ENCODE measurements at regions not wholly inside any gene's neighbourhood (a gene's known extent, or its start where the extent isn't known, plus 50 kb on each side); places are given as distances from the start of the nearest gene placed in this dataset.

- H3K4me3 ChIP-seq (replicated peaks in 1 of 3; ENCODE audit: insufficient read depth in 1 of 3, low read depth in 1 of 3, low read length in 3 of 3) = no peak overlapping the region
- no peak overlapping the region for H2AFZ ChIP-seq (ENCODE audit: low read depth, low read length)
- H3K27me3 ChIP-seq (ENCODE audit: control insufficient read depth in 2 of 2, insufficient read depth in 2 of 2, low read length in 2 of 2) = no peaks in the 10 kb centered on the region
- H4K20me1 ChIP-seq (replicated peaks; ENCODE audit: control insufficient read depth, extremely low read depth, insufficient read depth, low read length) = no peaks in the 10 kb centered on the region
- no peak overlapping the region for H3K27ac ChIP-seq (ENCODE audit: insufficient read depth, low read depth, low read length)
- no peak overlapping the region for H3K9ac ChIP-seq (replicated peaks; ENCODE audit: extremely low read depth, insufficient read depth, low read length)
- no peaks in the 10 kb centered on the region for H3K79me2 ChIP-seq (ENCODE audit: control insufficient read depth, insufficient read depth, low read length)
- no peaks in the 10 kb centered on the region for H3K36me3 ChIP-seq (ENCODE audit: control insufficient read depth in 2 of 2, extremely low read depth in 1 of 2, insufficient read depth in 2 of 2, low read length in 2 of 2)
- no peaks in the 10 kb centered on the region for H3K9me1 ChIP-seq (replicated peaks; ENCODE audit: control insufficient read depth, extremely low read depth, insufficient read depth, low read length)
- TF ChIP-seq GATA2 (IDR thresholded peaks at IDR 0.05; ENCODE audit: insufficient read depth, insufficient read length, low read depth, low read length) (no peak), POLR2A (IDR thresholded peaks at IDR 0.05; ENCODE audit: low read depth, low read length) (no peak), MAX (IDR thresholded peaks at IDR 0.05; ENCODE audit: insufficient read depth, insufficient read length) (no peak), EZH2 (IDR thresholded peaks at IDR 0.05; ENCODE audit: borderline replicate concordance, low read depth, low read length, severe bottlenecking) (no peak), JUN (IDR thresholded peaks at IDR 0.05; ENCODE audit: borderline replicate concordance, insufficient read depth, insufficient read length, low read depth) (no peak), POLR2AphosphoS5 (IDR thresholded peaks at IDR 0.05; ENCODE audit: insufficient read depth, low read depth, low read length) (no peak), FOS (IDR thresholded peaks at IDR 0.05; ENCODE audit: borderline replicate concordance, insufficient read depth, low read length) (no peak), CTCF (IDR thresholded peaks at IDR 0.05; ENCODE audit: extremely low read depth in 1 of 2, insufficient read depth in 1 of 2, low read depth in 1 of 2, low read length in 2 of 2) (no peak), MYC (IDR thresholded peaks at IDR 0.05; ENCODE audit: low read depth, low read length) (no peak)
- no peak for FAIRE-seq
- CTCF ChIA-PET = no interaction called here
- no peaks in the 10 kb centered on the region for H3K9me3 ChIP-seq (replicated peaks; ENCODE audit: control insufficient read depth, insufficient read depth, low read length)
- intact Hi-C loops (cut with micrococcal nuclease) = no loop called here
- no peak overlapping the region for H3K4me2 ChIP-seq (ENCODE audit: insufficient read depth, low read length)
- dilution Hi-C loops (cut with MboI; ENCODE audit: extremely low pct_ligation_motif_present, low sequenced_read_pairs) = no loop called here
- POLR2A ChIA-PET = no interaction called here
- DNase-seq (ENCODE audit: low read depth, low spot score) = no peak
- no peaks in the 10 kb centered on the region for H3K4me1 ChIP-seq (ENCODE audit: control insufficient read depth, extremely low read depth, insufficient read depth, low read length)
- no TSS peak for BruUV-seq (replicated peaks)
Observed at GRCh38 chr9:87064311-87064710, 117.0 kb upstream of the GAS1 start.

All from endothelial cell of umbilical vein (primary cell).